Natural killer cell (primary cell): ENCODE measurements at regions not wholly inside any gene's neighbourhood (a gene's known extent, or its start where the extent isn't known, plus 50 kb on each side); places are given as distances from the start of the nearest gene placed in this dataset.

Experiments used
- ATAC-seq, 3 donors: fragments of 150-1000 bp in 2 of 3; fragments of 200-7000 bp in 1 of 3; cut with Tn5 transposase; 1 replicate in 1 of 3; 2 replicates in 2 of 3; pipeline ENCODE4 v1.10.0; 2021; ENCODE audit warnings: mild to moderate bottlenecking in 2 of 3, moderate library complexity in 2 of 3
- DNase-seq, 2 donors: peaks; one replicate each; pipeline versions ENCODE4 v3.0.0 to v3.0.0-alpha.2; 2013 to 2021; ENCODE audit warnings: mixed read lengths in 1 of 2
- H3K27ac ChIP-seq: one replicate; pipeline ENCODE4 v1.5.1; 2013; ENCODE audit warnings: mild to moderate bottlenecking, low read length
- H3K27me3 ChIP-seq: one replicate; pipeline ENCODE4 v1.6.1; 2013; ENCODE audit warnings: low read length; ENCODE audit not compliant: control insufficient read depth, insufficient read depth
- H3K36me3 ChIP-seq: one replicate; pipeline ENCODE4 v1.6.1; 2013; ENCODE audit warnings: low read length; ENCODE audit not compliant: control insufficient read depth, insufficient read depth
- H3K4me1 ChIP-seq: one replicate; pipeline ENCODE4 v1.6.1; 2013; ENCODE audit warnings: low read length; ENCODE audit not compliant: control insufficient read depth, insufficient read depth
- H3K4me3 ChIP-seq: one replicate; pipeline ENCODE4 v1.5.1; 2013; ENCODE audit warnings: low read length
- H3K9me3 ChIP-seq: one replicate; pipeline ENCODE4 v1.6.1; 2013; ENCODE audit warnings: low read length; ENCODE audit not compliant: control insufficient read depth, insufficient read depth
- H3K27ac Mint-ChIP-seq, 2 donors: one replicate each; pipeline ENCODE4 v1.8.0; 2022; ENCODE audit warnings: mild to moderate bottlenecking in 2 of 2, mixed read lengths in 2 of 2, moderate library complexity in 1 of 2
- H3K27me3 Mint-ChIP-seq, 2 donors: one replicate each; pipeline ENCODE4 v1.8.0; 2022; ENCODE audit warnings: low read depth in 2 of 2, mixed read lengths in 2 of 2
- H3K36me3 Mint-ChIP-seq: one replicate; pipeline ENCODE4 v1.8.0; 2022; ENCODE audit warnings: mixed read lengths
- H3K4me1 Mint-ChIP-seq, 2 donors: one replicate each; pipeline ENCODE4 v1.8.0; 2022; ENCODE audit warnings: mixed read lengths in 2 of 2
- H3K4me3 Mint-ChIP-seq: one replicate; pipeline ENCODE4 v1.8.0; 2022; ENCODE audit warnings: mild to moderate bottlenecking, moderate library complexity, mixed read lengths
- H3K9me3 Mint-ChIP-seq, 2 donors: one replicate each; pipeline ENCODE4 v1.8.0; 2022; ENCODE audit warnings: mixed read lengths in 2 of 2
- WGBS: methylation state at CpG from one replicate; pipeline ENCODE4 v1.1.7; 2013; ENCODE audit warnings: missing lambda C conversion rate; ENCODE audit not compliant: insufficient coverage; 5-methylcytosine and 5-hydroxymethylcytosine counted together
- intact Hi-C: fragments of 100-400 bp; cut with micrococcal nuclease; formaldehyde crosslinking; loops from one replicate; pipeline ENCODE4 v1.14.2; 2022
- TF ChIP-seq, protein P1 (sequence below): fragments of 200-600 bp; IDR thresholded peaks from one replicate; pipeline ENCODE4 v1.8.0; 2022; ENCODE audit warnings: antibody characterized with exemption

GRCh38 chr10:107277591-107277990 is 113.1 kb upstream of the SORCS1 start:
- Mint-ChIP-seq H3K4me1 (no peaks in the 10 kb centered on the region), H3K27me3 (no peaks in the 10 kb centered on the region), H3K36me3 (no peaks in the 10 kb centered on the region), H3K4me3 (no peak overlapping the region), H3K9me3 (peaks cover 4 to 5% of the 10 kb centered on the region in 2 donors), H3K27ac (no peak overlapping the region)
- ATAC-seq (no peak), DNase-seq (no peak)
- Histone ChIP-seq H3K9me3 (no peaks in the 10 kb centered on the region), H3K27ac (no peak overlapping the region), H3K36me3 (no peaks in the 10 kb centered on the region), H3K27me3 (no peaks in the 10 kb centered on the region), H3K4me1 (no peaks in the 10 kb centered on the region), H3K4me3 (no peak overlapping the region)
- intact Hi-C loops = no loop called here
- TF ChIP-seq, protein P1, sequence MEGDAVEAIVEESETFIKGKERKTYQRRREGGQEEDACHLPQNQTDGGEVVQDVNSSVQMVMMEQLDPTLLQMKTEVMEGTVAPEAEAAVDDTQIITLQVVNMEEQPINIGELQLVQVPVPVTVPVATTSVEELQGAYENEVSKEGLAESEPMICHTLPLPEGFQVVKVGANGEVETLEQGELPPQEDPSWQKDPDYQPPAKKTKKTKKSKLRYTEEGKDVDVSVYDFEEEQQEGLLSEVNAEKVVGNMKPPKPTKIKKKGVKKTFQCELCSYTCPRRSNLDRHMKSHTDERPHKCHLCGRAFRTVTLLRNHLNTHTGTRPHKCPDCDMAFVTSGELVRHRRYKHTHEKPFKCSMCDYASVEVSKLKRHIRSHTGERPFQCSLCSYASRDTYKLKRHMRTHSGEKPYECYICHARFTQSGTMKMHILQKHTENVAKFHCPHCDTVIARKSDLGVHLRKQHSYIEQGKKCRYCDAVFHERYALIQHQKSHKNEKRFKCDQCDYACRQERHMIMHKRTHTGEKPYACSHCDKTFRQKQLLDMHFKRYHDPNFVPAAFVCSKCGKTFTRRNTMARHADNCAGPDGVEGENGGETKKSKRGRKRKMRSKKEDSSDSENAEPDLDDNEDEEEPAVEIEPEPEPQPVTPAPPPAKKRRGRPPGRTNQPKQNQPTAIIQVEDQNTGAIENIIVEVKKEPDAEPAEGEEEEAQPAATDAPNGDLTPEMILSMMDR = no peak
- 76% methylated on average over 2 of the region's 2 CpGs for WGBS

- Mint-ChIP-seq H3K4me1 (no peaks in the 10 kb centered on the region), H3K36me3 (no peaks in the 10 kb centered on the region), H3K4me3 (no peak overlapping the region), H3K27me3 (no peaks in the 10 kb centered on the region), H3K27ac (no peak overlapping the region), H3K9me3 (peaks cover 4% of the 10 kb centered on the region in 2 donors)
- no peak for DNase-seq
- H3K27me3 ChIP-seq = no peaks in the 10 kb centered on the region
- H3K27ac ChIP-seq = no peak overlapping the region
- no peaks in the 10 kb centered on the region for H3K36me3 ChIP-seq
- TF ChIP-seq, protein P1 = no peak
- intact Hi-C loops = no loop called here
- no peak overlapping the region for H3K4me3 ChIP-seq
- ATAC-seq = no peak
- 80% methylated on average over 3 of the region's 3 CpGs for WGBS
- H3K4me1 ChIP-seq = no peaks in the 10 kb centered on the region
- no peaks in the 10 kb centered on the region for H3K9me3 ChIP-seq
Measured at GRCh38 chr10:107275806-107276205, 111.3 kb upstream of the SORCS1 start.

DNA sequence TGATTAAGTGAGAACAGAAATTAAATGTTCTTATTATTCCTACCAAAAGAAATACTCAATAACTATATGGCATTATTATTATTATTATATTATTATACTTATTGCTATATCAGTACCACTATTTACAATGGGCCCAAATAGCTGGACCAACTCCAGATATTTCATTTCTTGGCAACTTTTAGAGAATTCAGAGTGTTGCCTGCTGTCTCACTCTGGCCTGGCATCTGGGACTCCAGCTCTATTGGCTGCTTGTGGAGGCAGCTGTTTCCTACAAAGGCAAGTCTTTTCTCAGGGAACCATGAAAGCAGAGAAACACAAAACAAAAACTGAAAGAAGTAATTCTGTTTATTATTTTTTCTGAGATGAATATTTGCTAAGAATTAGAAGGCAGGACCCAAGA is 105.1 kb upstream of the SORCS1 start:
- intact Hi-C loops = no loop called here
- Mint-ChIP-seq H3K4me3 (no peak overlapping the region), H3K36me3 (no peaks in the 10 kb centered on the region), H3K27ac (no peak overlapping the region), H3K4me1 (no peaks in the 10 kb centered on the region), H3K9me3 (peaks cover 0 to 8% of the 10 kb centered on the region in 2 donors), H3K27me3 (no peaks in the 10 kb centered on the region)
- ATAC-seq (no peak), DNase-seq (no peak)
- Histone ChIP-seq H3K9me3 (no peaks in the 10 kb centered on the region), H3K4me1 (no peaks in the 10 kb centered on the region), H3K4me3 (no peak overlapping the region), H3K27me3 (no peaks in the 10 kb centered on the region), H3K36me3 (no peaks in the 10 kb centered on the region), H3K27ac (no peak overlapping the region)
- TF ChIP-seq, protein P1 = no peak

DNA sequence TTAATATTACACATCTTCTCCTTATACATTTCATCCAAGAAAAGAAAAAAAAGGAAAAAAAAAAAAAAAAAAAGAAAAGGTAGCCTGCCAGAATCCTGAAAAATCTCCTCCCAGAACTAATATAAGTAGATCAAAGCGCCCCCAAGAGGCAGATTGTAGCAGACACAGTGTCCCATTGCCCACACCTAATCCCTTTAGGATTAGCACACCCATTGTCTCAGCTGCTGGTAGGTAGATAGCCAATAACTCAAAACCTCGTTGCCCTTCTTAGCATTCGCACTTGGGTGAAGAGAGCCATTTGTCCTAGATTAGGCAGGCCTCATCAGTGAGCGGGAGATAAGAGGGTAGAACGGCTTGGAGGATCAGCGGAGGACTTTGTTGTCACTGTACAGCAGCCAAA is 100.2 kb upstream of the SORCS1 start:
- no peaks in the 10 kb centered on the region for H3K4me1 ChIP-seq
- no peak overlapping the region for H3K27ac ChIP-seq
- no peaks in the 10 kb centered on the region for H3K27me3 Mint-ChIP-seq
- 74% methylated on average over 6 of the region's 6 CpGs for WGBS
- no peaks in the 10 kb centered on the region for H3K4me1 Mint-ChIP-seq
- H3K9me3 Mint-ChIP-seq = peaks cover 0 to 4% of the 10 kb centered on the region in 2 donors
- no peaks in the 10 kb centered on the region for H3K27me3 ChIP-seq
- ATAC-seq = no peak
- intact Hi-C loops = no loop called here
- H3K4me3 Mint-ChIP-seq = no peak overlapping the region
- H3K27ac Mint-ChIP-seq = no peak overlapping the region
- no peaks in the 10 kb centered on the region for H3K36me3 ChIP-seq
- no peaks in the 10 kb centered on the region for H3K36me3 Mint-ChIP-seq
- no peak for DNase-seq
- no peaks in the 10 kb centered on the region for H3K9me3 ChIP-seq
- TF ChIP-seq, protein P1 = no peak
- no peak overlapping the region for H3K4me3 ChIP-seq
